Effector CD8-positive, alpha-beta T cell (primary cell): ENCODE measurements at regions not wholly inside any gene's neighbourhood (a gene's known extent, or its start where the extent isn't known, plus 50 kb on each side); places are given as distances from the start of the nearest gene placed in this dataset.

Source experiments
- DNase-seq: peaks from one replicate; lab custom pipeline; 2025; lab: John Stamatoyannopoulos, UW

GRCh38 chr3:35488526-35488925, 150.8 kb upstream of the ARPP21 start:
- no peak for DNase-seq

- no peak for DNase-seq
These were observed 146.5 kb upstream of the ARPP21 start for GRCh38 chr3:35492841-35493240.

- DNase-seq, result no peak
These were observed 140.7 kb upstream of the ARPP21 start for GRCh38 chr3:35498506-35499210.

- no peak for DNase-seq
These were observed 138.5 kb upstream of the ARPP21 start for GRCh38 chr3:35500641-35501350.

- no peak for DNase-seq
These were observed 136.6 kb upstream of the ARPP21 start for GRCh38 chr3:35502699-35503098.

GRCh38 chr3:35505181-35505580, 134.1 kb upstream of the ARPP21 start:
- DNase-seq, result no peak

GRCh38 chr3:35505772-35506171, 133.6 kb upstream of the ARPP21 start:
- no peak for DNase-seq

GRCh38 chr3:35519936-35520335, 119.4 kb upstream of the ARPP21 start:
- DNase-seq, result no peak

GRCh38 chr3:35521196-35521595, 118.1 kb upstream of the ARPP21 start:
- no peak for DNase-seq

- DNase-seq, result no peak
These were observed 116.9 kb upstream of the ARPP21 start for GRCh38 chr3:35522450-35522849.

- DNase-seq, result no peak
These were observed 116.3 kb upstream of the ARPP21 start for GRCh38 chr3:35523074-35523473.

GRCh38 chr3:35523838-35524237, 115.5 kb upstream of the ARPP21 start:
- DNase-seq, result no peak

GRCh38 chr3:35524856-35525255, 114.5 kb upstream of the ARPP21 start:
- DNase-seq, result no peak

- DNase-seq, result no peak
These were observed 110.6 kb upstream of the ARPP21 start for GRCh38 chr3:35528728-35529127.

- DNase-seq, result no peak
These were observed 110.0 kb upstream of the ARPP21 start for GRCh38 chr3:35529337-35529736.

GRCh38 chr3:35537265-35537664, 102.1 kb upstream of the ARPP21 start:
- DNase-seq, result no peak

- DNase-seq, result no peak
These were observed 94.3 kb upstream of the ARPP21 start for GRCh38 chr3:35544976-35545375.

- no peak for DNase-seq
These were observed 89.6 kb upstream of the ARPP21 start for GRCh38 chr3:35549690-35550089.

GRCh38 chr3:35562141-35562540, 77.2 kb upstream of the ARPP21 start:
- no peak for DNase-seq

GRCh38 chr3:35565048-35565447, 74.3 kb upstream of the ARPP21 start:
- DNase-seq, result no peak
